CD4-positive, CD25-positive, alpha-beta regulatory T cell (primary cell): ENCODE measurements at regions not wholly inside any gene's neighbourhood (a gene's known extent, or its start where the extent isn't known, plus 50 kb on each side); places are given as distances from the start of the nearest gene placed in this dataset.
A peak's percentile ranks its signal among the peaks of the same experiment; 100 is the strongest.

Source experiments
- ATAC-seq, 2 donors: fragments of 150-1000 bp; cut with Tn5 transposase; one replicate each; pipeline ENCODE4 v1.10.0; 2021; ENCODE audit warnings: low read depth in 2 of 2, moderate number of reproducible peaks in 2 of 2, moderate library complexity in 1 of 2
- DNase-seq, 3 donors: peaks; one replicate each; pipeline versions ENCODE4 v3.0.0 to v3.0.0-alpha.2; 2012 to 2022; ENCODE audit warnings: mixed read lengths in 1 of 3
- H3K27ac ChIP-seq: one replicate; pipeline ENCODE4 v1.7.0; 2013; ENCODE audit warnings: mild to moderate bottlenecking, low read length; ENCODE audit not compliant: insufficient read depth, poor library complexity, severe bottlenecking
- H3K27me3 ChIP-seq: one replicate; pipeline ENCODE4 v1.7.0; 2013; ENCODE audit warnings: low read length; ENCODE audit not compliant: control insufficient read depth, insufficient read depth
- H3K36me3 ChIP-seq: one replicate; pipeline ENCODE4 v1.7.0; 2013; ENCODE audit warnings: mild to moderate bottlenecking, low read length, moderate library complexity; ENCODE audit not compliant: control insufficient read depth, insufficient read depth
- H3K4me1 ChIP-seq: 2 replicates; pipeline ENCODE4 v1.7.0; 2013; ENCODE audit warnings: mild to moderate bottlenecking, low read length; ENCODE audit not compliant: insufficient read depth, control insufficient read depth, poor library complexity, severe bottlenecking
- H3K4me3 ChIP-seq: one replicate; pipeline ENCODE4 v1.7.0; 2013; ENCODE audit warnings: low read depth, mild to moderate bottlenecking, low read length, moderate library complexity
- H3K9me3 ChIP-seq, 2 experiments: 1 replicate in 1 of 2; 2 replicates in 1 of 2; pipeline ENCODE4 v1.7.0; 2013; ENCODE audit warnings: low read length in 2 of 2, mild to moderate bottlenecking in 1 of 2, moderate library complexity in 1 of 2; ENCODE audit not compliant: control insufficient read depth in 2 of 2
- H3K27ac Mint-ChIP-seq, 3 donors: one replicate each; pipeline ENCODE4 v1.8.0; 2020 to 2022; ENCODE audit warnings: mild to moderate bottlenecking in 3 of 3, mixed read lengths in 3 of 3, moderate library complexity in 2 of 3
- H3K27me3 Mint-ChIP-seq: one replicate; pipeline ENCODE4 v1.8.0; 2022; ENCODE audit warnings: mild to moderate bottlenecking, mixed read lengths
- H3K36me3 Mint-ChIP-seq: one replicate; pipeline ENCODE4 v1.8.0; 2020; ENCODE audit warnings: mixed read lengths
- H3K4me1 Mint-ChIP-seq, 4 donors: one replicate each; pipeline ENCODE4 v1.8.0; 2020 to 2022; ENCODE audit warnings: mixed read lengths in 4 of 4, mild to moderate bottlenecking in 1 of 4
- H3K4me3 Mint-ChIP-seq, 4 donors: one replicate each; pipeline ENCODE4 v1.8.0; 2020 to 2022; ENCODE audit warnings: mild to moderate bottlenecking in 4 of 4, mixed read lengths in 4 of 4, moderate library complexity in 3 of 4
- H3K9me3 Mint-ChIP-seq, 7 donors: one replicate each; pipeline ENCODE4 v1.8.0; 2020 to 2022; ENCODE audit warnings: mixed read lengths in 7 of 7, mild to moderate bottlenecking in 3 of 7, moderate library complexity in 2 of 7

GRCh38 chr21:28771790-28772501 lies 220.7 kb downstream of the LTN1 start:
- ATAC-seq (no peak), DNase-seq (no peak)
- Mint-ChIP-seq H3K4me3 (no peak overlapping the region), H3K36me3 (peaks cover 27% of the 10 kb centered on the region), H3K9me3 (peaks cover 0 to 7% (median 3%) of the 10 kb centered on the region in 7 donors), H3K27ac (peak overlapping the region in 1 of 3 donors; percentile 32), H3K27me3 (no peaks in the 10 kb centered on the region), H3K4me1 (peaks cover 2 to 25% (median 7%) of the 10 kb centered on the region in 4 donors)
- Histone ChIP-seq H3K4me1 (no peaks in the 10 kb centered on the region), H3K9me3 (no peaks in the 10 kb centered on the region), H3K36me3 (no peaks in the 10 kb centered on the region), H3K4me3 (no peak overlapping the region), H3K27ac (no peak overlapping the region), H3K27me3 (no peaks in the 10 kb centered on the region)

- no peaks in the 10 kb centered on the region for H3K27me3 Mint-ChIP-seq
- H3K36me3 Mint-ChIP-seq = peaks cover 30% of the 10 kb centered on the region
- Histone ChIP-seq H3K27me3 (no peaks in the 10 kb centered on the region), H3K36me3 (no peaks in the 10 kb centered on the region), H3K4me1 (no peaks in the 10 kb centered on the region), H3K27ac (no peak overlapping the region), H3K9me3 (no peaks in the 10 kb centered on the region), H3K4me3 (no peak overlapping the region)
- H3K9me3 Mint-ChIP-seq = peaks cover 2 to 10% (median 5%) of the 10 kb centered on the region in 7 donors
- H3K4me1 Mint-ChIP-seq = peaks cover 2 to 16% (median 6%) of the 10 kb centered on the region in 4 donors
- H3K4me3 Mint-ChIP-seq = no peak overlapping the region
- ATAC-seq (no peak), DNase-seq (no peak)
- H3K27ac Mint-ChIP-seq = peak overlapping the region in 1 of 3 donors; percentile 16
These were observed 221.6 kb downstream of the LTN1 start for GRCh38 chr21:28770867-28771661.

- no peak overlapping the region for H3K27ac ChIP-seq
- ATAC-seq (no peak), DNase-seq (peak in 1 of 3 donors; percentile 20)
- Mint-ChIP-seq H3K9me3 (peaks cover 0 to 13% (median 5%) of the 10 kb centered on the region in 7 donors), H3K27ac (no peak overlapping the region), H3K36me3 (peaks cover 29% of the 10 kb centered on the region), H3K27me3 (no peaks in the 10 kb centered on the region), H3K4me1 (peaks cover 0 to 6% (median 3%) of the 10 kb centered on the region in 4 donors), H3K4me3 (no peak overlapping the region)
- H3K4me1 ChIP-seq = no peaks in the 10 kb centered on the region
- no peaks in the 10 kb centered on the region for H3K36me3 ChIP-seq
- H3K4me3 ChIP-seq = no peak overlapping the region
- H3K9me3 ChIP-seq = no peaks in the 10 kb centered on the region
- no peaks in the 10 kb centered on the region for H3K27me3 ChIP-seq
These were observed 223.0 kb downstream of the LTN1 start for GRCh38 chr21:28769683-28770082.

GRCh38 chr21:28768753-28769152 lies 223.9 kb downstream of the LTN1 start:
- Mint-ChIP-seq H3K27me3 (no peaks in the 10 kb centered on the region), H3K4me1 (peaks cover 0 to 6% (median 3%) of the 10 kb centered on the region in 4 donors), H3K9me3 (peaks cover 0 to 13% (median 5%) of the 10 kb centered on the region in 7 donors), H3K36me3 (peaks cover 29% of the 10 kb centered on the region), H3K4me3 (no peak overlapping the region), H3K27ac (peak overlapping the region in 1 of 3 donors; percentile 69)
- no peaks in the 10 kb centered on the region for H3K27me3 ChIP-seq
- H3K36me3 ChIP-seq = no peaks in the 10 kb centered on the region
- DNase-seq (no peak), ATAC-seq (no peak)
- H3K4me3 ChIP-seq = no peak overlapping the region
- H3K9me3 ChIP-seq = no peaks in the 10 kb centered on the region
- H3K27ac ChIP-seq = no peak overlapping the region
- H3K4me1 ChIP-seq = no peaks in the 10 kb centered on the region

GRCh38 chr21:28767523-28767922 lies 225.2 kb downstream of the LTN1 start:
- Mint-ChIP-seq H3K27ac (no peak overlapping the region), H3K9me3 (peaks cover 0 to 13% (median 5%) of the 10 kb centered on the region in 7 donors), H3K4me3 (no peak overlapping the region), H3K4me1 (peaks cover 0 to 2% (median 0%) of the 10 kb centered on the region in 4 donors), H3K27me3 (no peaks in the 10 kb centered on the region), H3K36me3 (peaks cover 37% of the 10 kb centered on the region)
- Histone ChIP-seq H3K4me1 (no peaks in the 10 kb centered on the region), H3K27ac (no peak overlapping the region), H3K36me3 (no peaks in the 10 kb centered on the region), H3K27me3 (no peaks in the 10 kb centered on the region), H3K9me3 (no peaks in the 10 kb centered on the region), H3K4me3 (no peak overlapping the region)
- no peak for ATAC-seq
- no peak for DNase-seq

- Mint-ChIP-seq H3K9me3 (peaks cover 0 to 13% (median 4%) of the 10 kb centered on the region in 7 donors), H3K4me3 (no peak overlapping the region), H3K27ac (no peak overlapping the region), H3K4me1 (no peaks in the 10 kb centered on the region), H3K36me3 (peaks cover 39% of the 10 kb centered on the region), H3K27me3 (no peaks in the 10 kb centered on the region)
- no peaks in the 10 kb centered on the region for H3K36me3 ChIP-seq
- no peak overlapping the region for H3K4me3 ChIP-seq
- no peaks in the 10 kb centered on the region for H3K27me3 ChIP-seq
- ATAC-seq (no peak), DNase-seq (no peak)
- no peak overlapping the region for H3K27ac ChIP-seq
- no peaks in the 10 kb centered on the region for H3K9me3 ChIP-seq
- no peaks in the 10 kb centered on the region for H3K4me1 ChIP-seq
These were observed 228.8 kb downstream of the LTN1 start for GRCh38 chr21:28763809-28764418.

- Histone ChIP-seq H3K27ac (no peak overlapping the region), H3K36me3 (no peaks in the 10 kb centered on the region), H3K4me3 (no peak overlapping the region), H3K9me3 (no peaks in the 10 kb centered on the region), H3K27me3 (no peaks in the 10 kb centered on the region), H3K4me1 (no peaks in the 10 kb centered on the region)
- ATAC-seq (no peak), DNase-seq (no peak)
- no peak overlapping the region for H3K27ac Mint-ChIP-seq
- no peaks in the 10 kb centered on the region for H3K27me3 Mint-ChIP-seq
- H3K36me3 Mint-ChIP-seq = peaks cover 42% of the 10 kb centered on the region
- H3K9me3 Mint-ChIP-seq = peaks cover 0 to 13% (median 4%) of the 10 kb centered on the region in 7 donors
- peaks cover 0 to 10% (median 0%) of the 10 kb centered on the region in 4 donors for H3K4me1 Mint-ChIP-seq
- H3K4me3 Mint-ChIP-seq = no peak overlapping the region
These were observed 230.3 kb downstream of the LTN1 start for GRCh38 chr21:28762357-28762735.
